Limb (tissue), 2 donors: ENCODE measurements at regions not wholly inside any gene's neighbourhood (a gene's known extent, or its start where the extent isn't known, plus 50 kb on each side); places are given as distances from the start of the nearest gene placed in this dataset.
"Not testable (repeated sequence)": the region's sequence is repeated elsewhere in the genome, so short reads cannot be mapped to it uniquely, and the experiment has no call there.

ENCODE experiments used
- DNase-seq, 2 donors: peaks; one replicate each; pipeline ENCODE4 v3.0.0-alpha.2; 2016; ENCODE audit errors: extremely low spot score in 2 of 2

DNA sequence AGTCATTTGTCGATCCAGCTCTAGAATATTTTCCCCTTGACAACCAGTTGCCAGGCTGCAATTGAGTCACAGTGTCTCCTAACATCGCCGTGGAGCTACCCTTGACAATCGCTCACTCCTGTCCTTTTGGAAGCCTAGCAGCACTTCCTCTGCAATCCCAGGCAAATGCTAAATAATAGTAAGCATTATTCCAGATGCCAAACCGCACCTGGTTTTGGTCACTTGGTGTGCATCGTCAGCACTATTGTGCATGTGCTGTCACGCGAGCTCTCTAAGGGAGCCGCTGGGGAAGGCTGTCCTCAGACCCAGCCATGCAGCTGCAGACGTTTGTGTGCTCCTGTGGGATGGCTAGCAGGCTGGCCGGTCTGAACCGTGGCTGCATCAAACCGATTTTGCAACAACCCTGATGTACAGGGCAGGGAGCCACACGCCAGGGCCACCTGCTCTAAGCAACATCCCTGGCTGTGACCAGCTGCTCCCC is 549.5 kb upstream of the ID2 start:
- peak in 1 of 2 donors; percentile 53 for DNase-seq

DNA sequence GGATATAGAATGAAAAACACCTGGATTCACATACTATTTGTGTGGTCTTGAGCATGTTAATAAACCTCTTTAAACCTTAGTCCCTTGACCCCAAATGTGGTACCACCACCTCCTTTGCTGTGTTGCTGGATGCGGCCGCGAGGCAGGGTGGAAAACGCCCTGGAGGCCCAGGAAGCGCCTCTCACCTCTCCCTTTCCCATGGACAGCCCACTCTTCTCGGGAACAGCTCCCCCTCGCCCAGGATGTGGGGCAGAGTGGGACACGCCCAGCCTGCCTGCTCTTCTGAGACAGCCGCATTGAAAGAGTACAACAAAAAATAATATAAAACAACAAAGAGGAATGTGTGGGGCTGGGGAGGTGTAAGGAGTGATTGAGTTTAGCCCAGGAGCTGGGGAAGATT is 549.0 kb upstream of the ID2 start:
- no peak for DNase-seq

DNA sequence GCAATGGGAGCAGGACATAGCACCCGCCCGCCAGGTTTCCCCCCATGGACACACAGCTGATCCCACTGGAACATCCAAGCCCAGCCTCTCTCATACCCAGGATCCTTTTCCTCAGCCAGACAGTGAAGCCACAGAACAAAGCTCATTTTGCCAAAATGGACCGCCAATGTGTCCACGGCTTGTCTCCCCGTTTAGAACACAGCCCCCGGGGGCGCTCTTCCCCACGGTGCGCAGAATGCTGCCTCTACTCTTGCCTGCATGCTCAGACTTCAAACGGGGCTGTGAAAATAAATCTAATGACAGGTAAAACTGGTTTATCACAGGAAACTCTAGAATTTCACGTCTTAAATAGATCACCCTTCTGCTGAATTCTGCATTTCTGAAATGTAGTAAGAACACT is 548.5 kb upstream of the ID2 start:
- peak in 1 of 2 donors; percentile 40 for DNase-seq

DNA sequence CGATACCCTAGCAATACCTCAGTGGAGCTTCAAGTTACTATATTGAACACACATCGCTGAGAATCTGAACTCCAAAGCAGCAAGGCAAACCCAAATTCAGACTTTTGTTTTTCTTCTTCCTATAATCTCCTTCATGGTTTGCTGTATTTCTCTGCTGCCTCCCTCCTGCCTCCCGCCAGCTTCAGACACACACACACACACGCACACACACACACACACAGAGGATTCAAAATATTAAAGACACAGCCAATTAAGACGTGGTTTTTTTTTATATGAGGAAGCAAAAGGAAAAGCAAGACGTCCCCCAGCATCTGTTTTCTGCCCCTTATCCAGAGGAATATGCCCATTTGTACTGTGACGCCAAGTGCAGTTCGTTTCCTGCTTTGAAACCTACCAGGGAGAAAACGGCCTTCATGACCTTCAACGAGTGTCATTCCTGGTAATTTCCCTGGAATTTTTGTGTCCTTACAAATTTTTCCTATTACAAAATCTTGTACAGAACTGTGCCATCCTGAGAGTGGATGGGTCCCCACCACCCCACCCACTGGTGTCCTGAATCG is 547.9 kb upstream of the ID2 start:
- DNase-seq: no peak

DNA sequence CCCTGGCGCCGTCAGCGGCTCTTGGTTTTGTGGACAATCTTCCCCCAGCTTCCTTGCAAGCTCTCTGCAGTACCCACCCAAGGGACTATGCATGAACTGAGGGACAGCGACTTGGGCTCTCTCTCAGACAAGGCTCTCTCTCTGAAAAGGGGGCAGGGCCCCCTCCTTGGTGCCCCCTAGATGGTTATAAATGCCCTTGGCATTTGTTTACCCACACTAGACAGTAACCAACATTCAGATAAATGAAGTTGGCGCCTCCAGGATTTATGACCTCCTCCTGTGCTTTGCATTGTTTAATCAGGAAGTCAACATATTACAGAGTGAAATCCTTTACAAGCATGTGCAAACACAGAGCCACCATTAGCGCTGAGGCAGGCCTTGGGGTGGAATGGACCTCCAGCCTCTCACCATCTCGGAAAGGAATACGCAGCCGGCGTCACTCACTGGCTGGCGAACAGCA is 547.4 kb upstream of the ID2 start:
- DNase-seq: peak in 1 of 2 donors; percentile 37

DNA sequence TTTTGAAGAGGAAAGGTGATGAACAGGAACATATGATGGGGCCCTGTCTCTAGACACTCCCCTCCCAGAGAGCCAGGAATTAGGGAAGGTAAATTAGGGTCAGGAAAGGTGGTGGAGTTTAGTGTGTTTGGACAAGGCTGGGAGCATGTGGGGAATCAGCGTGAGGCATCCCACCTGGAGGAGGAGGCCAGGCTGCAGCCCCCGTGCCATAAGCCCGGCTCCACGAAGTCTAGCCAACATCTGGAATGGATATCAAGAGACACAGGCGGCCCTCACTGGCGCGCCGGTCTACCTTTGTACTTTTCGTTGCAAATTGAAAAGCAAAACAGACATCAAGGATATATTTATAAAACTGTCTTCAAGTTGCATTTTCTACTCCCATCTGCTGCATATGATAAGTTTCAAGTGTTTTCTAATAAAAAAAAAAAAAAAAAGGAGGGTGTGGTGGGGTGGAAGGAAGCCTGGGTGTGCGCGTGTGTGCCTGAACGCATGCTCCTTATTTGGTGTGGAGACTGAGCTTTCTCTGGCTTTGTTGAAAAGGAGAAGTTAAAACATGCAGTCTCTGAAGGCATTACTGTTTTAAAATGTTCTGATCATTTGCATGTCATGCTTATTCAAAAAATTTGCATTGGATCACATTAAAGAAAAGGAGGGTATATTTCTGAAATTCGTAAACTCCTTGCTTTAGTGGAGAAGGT is 546.7 kb upstream of the ID2 start:
- peak; percentile 59 to 60 for DNase-seq

DNA sequence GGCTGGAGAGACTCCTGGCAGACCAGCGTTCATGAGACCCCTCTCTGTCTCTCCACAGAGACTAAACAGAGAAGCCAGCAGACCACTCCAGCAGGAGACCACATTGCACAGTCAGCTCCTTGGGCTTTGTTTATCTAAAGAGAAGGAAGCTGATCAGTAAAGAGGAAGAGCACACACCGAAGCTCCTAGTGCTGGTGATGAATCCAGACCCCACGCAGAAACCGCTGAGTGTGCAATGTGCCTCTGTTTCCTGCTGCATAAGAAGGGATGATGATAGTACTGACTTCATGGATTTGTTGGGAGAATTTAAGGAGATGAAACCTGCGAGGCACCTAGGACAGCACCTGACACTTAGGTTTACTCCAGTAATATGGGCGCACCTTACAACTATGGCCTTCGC is 544.1 kb upstream of the ID2 start:
- no peak for DNase-seq

DNA sequence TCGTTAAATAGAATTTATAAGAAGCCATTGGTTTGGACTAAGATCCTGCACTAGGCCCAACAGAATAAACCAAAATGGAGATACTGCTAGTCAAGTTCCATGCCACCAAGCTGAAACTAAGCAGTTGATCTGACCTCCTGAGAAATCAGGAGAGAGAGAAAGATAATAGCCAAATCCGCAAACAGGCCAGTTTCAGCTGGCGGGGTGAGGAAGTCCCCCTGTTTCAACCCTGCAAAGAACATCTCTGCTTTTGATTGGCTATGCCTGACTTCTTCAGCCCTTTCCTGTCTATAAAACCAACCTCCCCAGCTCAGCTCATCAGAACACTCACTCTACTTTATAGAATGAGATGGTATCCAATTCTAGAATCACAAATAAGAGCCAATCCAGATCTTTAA is 543.3 kb upstream of the ID2 start:
- DNase-seq: no peak

DNA sequence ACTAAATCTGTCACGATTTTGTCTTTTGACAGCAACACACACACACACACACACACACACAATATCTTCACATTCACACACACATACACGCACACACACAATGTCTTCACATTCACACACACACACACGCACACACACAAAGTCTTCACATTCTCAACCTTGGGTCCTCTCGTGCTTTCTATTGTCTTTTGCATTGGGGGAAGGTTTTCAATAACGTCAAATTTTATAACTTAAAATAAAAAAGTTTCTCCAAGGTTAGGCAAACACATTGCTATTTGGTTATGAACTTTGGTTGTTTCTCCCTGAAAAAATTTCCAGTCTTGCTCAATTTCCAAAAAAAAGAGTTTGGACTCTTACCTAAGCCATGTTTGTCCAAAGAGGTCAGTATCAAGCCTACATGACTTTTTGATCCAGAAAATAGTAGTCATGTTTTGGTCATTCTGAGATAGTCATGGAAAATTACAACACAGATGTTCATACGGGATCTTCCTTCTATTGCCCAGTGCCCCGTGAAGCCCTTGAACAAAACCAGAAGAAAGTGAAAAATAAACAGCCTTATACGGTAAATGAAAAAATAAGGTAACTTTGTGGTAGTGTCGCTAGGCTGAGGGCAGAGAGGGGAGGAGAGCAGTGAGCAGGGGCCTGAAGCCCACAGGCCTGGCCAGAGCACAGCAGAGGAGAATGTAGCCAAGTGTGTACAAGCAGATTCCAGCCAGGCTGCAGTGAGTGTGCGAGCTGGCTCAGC is 542.8 kb upstream of the ID2 start:
- no peak for DNase-seq

DNA sequence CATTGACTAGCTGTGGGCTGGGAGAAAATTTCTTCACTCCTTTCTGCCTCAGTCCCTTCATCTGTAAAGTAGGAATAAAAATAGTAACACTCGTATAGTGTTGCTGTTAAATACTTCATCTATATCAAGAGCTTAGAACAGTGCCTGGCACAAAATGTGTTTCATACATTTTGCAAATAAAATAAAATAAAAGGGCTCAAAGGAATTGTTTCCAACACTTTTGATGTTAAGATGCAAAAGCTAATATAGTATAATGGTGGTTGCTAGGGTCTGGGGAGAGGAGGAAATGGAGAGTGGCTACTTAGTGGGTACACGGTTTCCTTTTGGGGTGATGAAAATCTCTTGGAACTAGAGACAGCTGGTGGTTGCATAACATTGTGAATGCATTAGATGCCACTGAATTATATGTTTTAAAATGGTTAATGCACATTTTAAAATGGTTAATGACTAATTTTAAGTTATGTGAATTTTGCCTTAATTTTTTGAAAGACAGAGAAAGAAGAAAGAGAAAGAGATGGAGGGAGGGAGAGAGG is 542.1 kb upstream of the ID2 start:
- DNase-seq: no peak

DNA sequence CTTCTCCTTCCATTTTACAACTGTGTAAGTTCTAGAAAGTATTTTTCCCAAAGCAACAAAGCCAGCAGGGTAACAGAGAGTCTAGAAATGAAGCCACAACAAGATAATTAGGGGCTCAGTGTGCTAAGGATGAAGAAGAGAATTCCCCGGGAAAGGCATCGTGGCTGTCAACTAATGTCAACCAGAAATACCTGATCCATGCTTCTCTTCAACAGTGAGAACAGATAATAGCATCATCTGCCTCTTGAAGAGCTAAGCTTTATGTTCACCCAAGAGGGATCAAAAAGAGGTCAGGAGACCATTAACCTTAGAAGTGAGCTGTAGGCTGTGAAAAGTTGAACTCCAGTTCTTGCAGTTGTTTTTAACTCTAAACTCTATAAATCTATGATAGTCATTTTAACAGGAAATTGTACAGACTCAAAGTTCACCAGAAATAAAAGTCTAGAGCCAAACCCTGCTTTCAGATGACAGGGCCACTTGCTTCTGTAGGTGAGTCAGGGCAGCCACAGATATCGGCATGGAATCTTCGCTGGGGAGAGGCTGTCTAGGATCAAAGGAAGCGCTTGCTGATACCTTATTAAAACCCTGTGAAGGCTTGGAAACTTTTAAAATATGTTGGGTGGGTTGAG is 540.7 kb upstream of the ID2 start:
- no peak for DNase-seq

DNA sequence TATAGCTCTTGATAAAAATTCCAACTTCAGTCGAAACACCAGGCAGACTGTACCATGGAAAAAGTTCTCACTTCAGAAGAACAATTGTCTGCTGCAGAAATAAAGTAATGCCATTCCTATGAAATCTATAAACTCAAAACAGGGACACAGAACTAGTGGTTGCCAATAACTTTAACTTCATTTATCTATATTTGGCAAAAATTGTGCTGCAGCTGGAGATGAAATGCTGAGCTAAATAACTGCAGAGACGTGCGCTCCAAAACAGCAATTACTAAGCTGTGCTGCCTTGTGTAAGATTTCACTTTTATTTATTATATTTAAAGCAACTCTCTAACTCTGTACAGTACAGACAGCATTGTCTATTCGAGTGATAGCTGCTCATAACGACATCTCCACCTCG is 540.1 kb upstream of the ID2 start:
- DNase-seq: peak in 1 of 2 donors; percentile 56

DNA sequence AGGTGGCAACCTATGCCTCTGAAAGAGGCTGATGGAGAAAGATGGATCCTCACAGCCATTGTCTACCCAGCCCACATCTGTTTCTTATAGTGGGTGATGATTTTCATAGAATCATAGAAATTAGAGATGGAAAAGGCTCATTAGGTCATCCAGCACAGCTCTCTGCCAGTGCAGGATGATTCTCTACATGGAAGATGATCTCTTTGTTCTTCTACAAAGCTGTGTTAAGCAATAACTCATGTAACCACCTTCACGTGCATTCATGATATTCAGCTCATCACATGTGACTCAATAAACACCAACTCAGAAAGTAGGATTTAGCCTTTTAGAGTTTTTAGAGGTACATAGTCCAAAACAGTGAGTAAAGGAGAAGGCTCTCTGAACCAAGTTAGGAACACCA is 539.4 kb upstream of the ID2 start:
- DNase-seq: no peak

DNA sequence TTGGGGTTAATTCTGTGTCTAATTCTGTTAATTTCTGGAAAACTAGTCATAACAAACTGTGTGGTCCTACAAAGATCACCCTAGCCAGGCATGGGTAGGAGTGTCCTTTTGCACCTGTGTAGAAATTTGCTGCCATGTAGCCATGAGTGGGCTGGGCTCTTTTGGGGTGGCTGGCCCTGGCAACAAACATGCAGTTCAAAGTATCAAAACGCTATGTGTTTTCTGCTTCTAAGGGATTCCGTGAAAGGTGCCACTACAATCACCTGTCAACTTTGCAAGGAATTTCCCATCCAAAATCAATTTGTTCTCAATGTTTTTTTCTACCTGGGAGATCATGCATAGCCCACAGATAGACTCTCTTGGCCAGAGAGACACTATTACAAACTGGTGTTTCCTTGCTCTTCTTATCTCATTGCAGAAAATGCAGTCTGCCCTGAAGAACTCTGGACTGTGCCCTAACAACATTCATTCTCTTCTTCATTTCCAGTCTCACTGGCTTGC is 537.7 kb upstream of the ID2 start:
- DNase-seq: no peak

DNA sequence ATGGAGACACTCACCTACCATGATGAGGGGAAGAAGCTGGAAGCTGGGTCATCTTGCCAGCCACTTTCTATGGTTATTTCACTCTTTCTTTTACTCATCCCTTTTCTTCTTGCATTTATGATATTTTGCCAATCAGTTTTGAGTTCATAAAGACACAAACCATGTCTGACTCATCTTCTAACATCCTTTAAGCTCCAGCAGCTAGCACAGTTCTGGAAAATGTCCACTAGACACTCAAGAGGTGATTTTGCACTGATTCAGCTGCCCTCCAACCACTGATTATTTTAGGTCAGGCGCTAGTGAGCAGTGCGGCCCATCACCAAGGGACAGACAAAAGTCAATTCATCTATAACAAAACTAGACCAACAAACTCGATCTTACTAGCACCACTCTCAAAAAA is 537.1 kb upstream of the ID2 start:
- no peak for DNase-seq

DNA sequence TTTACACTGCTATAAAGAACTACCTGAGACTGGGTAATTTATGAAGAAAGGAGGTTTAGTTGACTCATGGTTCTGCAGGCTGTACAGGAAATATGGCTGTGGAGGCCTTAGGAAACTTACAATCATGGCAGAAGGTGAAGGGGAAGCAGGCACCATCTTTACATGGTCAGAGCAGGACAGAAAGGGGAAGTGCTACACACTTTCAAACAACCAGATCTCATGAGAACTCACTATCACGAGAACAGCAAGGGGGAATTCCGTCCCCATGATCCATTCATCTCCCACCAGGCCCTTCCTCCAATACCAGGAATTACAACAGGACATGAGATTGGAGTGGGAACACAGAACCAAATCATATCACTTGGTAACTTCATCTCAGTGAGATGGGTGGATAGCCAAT is 536.5 kb upstream of the ID2 start:
- not testable (repeated sequence) for DNase-seq

DNA sequence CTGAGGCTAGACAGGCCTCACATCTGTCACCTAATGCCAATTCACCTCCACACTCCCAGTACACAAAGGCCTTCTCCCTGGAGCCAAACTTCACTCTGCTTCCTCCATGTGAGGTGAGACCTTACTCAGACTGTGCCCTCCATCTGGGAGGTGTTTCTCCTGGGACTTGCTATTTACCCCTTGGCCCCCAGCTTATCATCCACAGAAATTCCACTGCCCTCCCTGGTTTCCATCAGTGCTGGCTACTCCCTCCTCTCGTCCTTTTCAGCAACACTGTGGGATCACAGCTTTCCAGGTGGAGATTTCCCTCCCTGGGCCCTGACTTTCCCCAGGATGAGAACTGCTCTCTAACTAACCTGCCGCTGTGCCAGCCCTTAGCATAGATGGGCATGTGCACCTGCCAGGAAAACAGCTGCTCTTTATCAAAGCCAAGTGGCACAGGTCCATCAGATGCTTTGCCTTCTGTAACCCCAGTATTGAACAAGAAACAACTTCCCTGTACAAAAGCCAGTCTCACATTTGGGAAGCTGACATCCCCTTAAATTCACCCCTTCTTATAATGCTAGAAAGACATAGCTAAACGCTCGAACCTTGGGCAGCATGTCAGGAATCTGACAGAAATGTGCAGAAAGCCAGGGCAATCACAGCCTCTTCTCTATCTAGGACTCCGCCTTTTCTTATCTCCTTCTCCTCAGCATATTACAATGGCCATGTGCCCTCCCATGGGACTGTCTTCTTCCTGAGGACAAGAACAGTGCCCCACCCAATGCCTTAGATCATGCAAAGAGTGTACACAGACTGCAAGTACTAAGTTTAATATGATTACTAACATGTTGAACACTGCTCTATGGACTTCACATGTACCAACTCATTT is 535.5 kb upstream of the ID2 start:
- DNase-seq: no peak

DNA sequence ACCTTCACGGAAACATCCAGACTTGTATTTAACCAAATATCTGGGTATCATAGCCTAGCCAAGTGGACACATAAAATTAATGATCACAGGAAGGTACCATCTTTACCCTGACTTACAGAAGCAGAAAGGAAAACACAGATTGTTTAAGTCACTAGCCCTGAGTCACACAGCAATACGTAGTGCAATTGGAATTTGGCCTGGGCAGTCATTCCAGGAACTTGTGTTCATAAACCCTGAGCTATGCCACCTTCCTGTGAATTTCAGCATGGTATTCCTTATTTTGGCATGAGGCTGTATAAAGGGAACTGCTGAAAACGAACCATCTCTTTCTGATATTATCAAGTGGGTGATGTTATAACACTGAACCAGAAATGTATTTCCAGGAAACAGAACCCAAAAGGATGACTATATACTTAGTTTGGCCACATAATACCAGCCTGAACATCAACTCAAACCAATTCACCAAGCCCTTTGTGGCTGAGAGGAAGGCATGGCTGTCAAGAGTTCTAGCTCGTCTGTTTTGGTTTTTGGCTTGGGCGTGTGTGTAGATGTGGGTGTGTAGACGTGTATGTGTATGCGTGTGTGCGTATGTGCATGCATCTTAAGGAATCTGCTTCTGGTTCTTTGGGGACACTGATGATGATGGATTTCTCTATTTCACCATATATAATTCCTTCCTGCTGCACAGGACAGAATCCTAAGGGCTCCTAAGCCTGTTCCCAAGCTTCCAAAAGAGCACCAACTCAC is 533.4 kb upstream of the ID2 start:
- no peak for DNase-seq

DNA sequence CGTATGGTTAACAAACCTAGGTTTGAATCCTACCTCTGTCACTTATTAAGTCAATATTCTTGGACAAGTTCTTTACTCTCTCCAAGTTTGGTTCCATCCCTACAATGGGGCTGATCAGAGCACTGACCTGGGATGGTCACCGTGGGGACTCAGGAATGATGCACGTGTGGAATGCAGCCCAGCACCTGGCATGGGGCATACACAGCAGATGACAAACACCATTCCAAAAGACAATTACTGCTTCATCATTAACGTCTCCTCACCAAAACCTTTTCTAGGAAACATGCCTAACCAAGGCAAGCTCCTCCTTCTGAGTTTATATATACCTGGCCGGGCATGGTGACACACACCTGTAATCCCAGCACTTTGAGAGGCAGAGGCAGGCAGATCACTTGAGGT is 532.9 kb upstream of the ID2 start:
- no peak for DNase-seq

DNA sequence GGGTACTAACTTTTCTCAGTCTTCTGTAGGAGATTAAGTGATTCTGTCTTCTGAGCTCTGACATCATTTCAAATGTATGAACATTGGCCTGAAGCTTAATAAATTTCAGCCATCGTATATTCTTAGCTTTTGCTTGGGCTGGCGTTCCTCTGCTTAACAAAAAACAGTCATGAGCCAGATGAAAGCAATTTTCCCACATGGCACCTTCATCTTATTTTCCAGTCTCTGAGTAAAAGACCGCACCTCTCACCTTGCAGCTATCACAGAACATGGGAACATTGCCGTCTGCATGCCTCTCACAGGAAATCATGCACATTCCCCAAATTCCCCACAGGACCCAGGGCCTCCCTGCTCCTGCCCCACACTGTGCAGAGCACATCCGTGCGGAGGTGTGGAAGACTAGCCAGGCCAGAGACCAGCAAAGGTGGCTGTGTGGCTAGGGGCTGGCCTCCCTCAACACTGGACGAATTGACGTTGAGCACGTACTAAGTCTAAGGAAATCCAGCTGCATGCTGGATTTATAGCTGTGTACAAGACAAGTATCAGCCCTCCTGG is 531.8 kb upstream of the ID2 start:
- peak; percentile 44 to 47 for DNase-seq
